ENCODE measurements at regions not wholly inside any gene's neighbourhood (a gene's known extent, or its start where the extent isn't known, plus 50 kb on each side); places are given as distances from the start of the nearest gene placed in this dataset.

- TF ChIP-seq CTCF (IDR thresholded peaks at IDR 0.05) (no peak), EP300 (IDR thresholded peaks at IDR 0.05; ENCODE audit: borderline replicate concordance in 1 of 2, low read depth in 1 of 2, low read length in 1 of 2) (no peak), NRF1 (IDR thresholded peaks at IDR 0.05; ENCODE audit: low read depth, low read length) (no peak), RXRA (IDR thresholded peaks at IDR 0.05; ENCODE audit: borderline replicate concordance, low read depth) (no peak), PBX3 (IDR thresholded peaks at IDR 0.05) (no peak), USF2 (IDR thresholded peaks at IDR 0.05; ENCODE audit: borderline replicate concordance, low read depth, low read length) (no peak), TEAD4 (IDR thresholded peaks at IDR 0.05; ENCODE audit: borderline replicate concordance, insufficient read depth) (no peak), REST (IDR thresholded peaks at IDR 0.05; ENCODE audit: low read depth, low read length) (no peak), MEF2A (IDR thresholded peaks at IDR 0.05; ENCODE audit: borderline replicate concordance, low read depth) (no peak), POLR2AphosphoS5 (IDR thresholded peaks at IDR 0.05; ENCODE audit: low read depth, low read length) (no peak), EZH2phosphoT487 (IDR thresholded peaks at IDR 0.05; ENCODE audit: borderline replicate concordance, low read depth) (no peak)
Measured at GRCh38 chr5:161084115-161084514, 232.1 kb upstream of the ATP10B start.

Measured in SK-N-SH (cell line).